DMS 273 (cell line): ENCODE measurements at regions not wholly inside any gene's neighbourhood (a gene's known extent, or its start where the extent isn't known, plus 50 kb on each side); places are given as distances from the start of the nearest gene placed in this dataset.
"Not testable (repeated sequence)": the region's sequence is repeated elsewhere in the genome, so short reads cannot be mapped to it uniquely, and the experiment has no call there.

Experiments used
- DNase-seq: peaks from one replicate; lab custom pipeline; 2025; ENCODE audit not compliant: unreplicated experiment; lab: John Stamatoyannopoulos, UW

GRCh38 chr5:162762119-162762518, 675.3 kb upstream of the CCNG1 start:
- no peak for DNase-seq

- peak; percentile 1 for DNase-seq
Observed at GRCh38 chr5:162769019-162769418, 668.4 kb upstream of the CCNG1 start.

GRCh38 chr5:162785673-162786072, 651.7 kb upstream of the CCNG1 start:
- DNase-seq: no peak

GRCh38 chr5:162786234-162786633, 651.2 kb upstream of the CCNG1 start:
- peak; percentile 8 for DNase-seq

- no peak for DNase-seq
Observed at GRCh38 chr5:162796507-162796906, 640.9 kb upstream of the CCNG1 start.

GRCh38 chr5:162800301-162800700, 637.1 kb upstream of the CCNG1 start:
- no peak for DNase-seq

GRCh38 chr5:162801235-162801634, 636.2 kb upstream of the CCNG1 start:
- DNase-seq: no peak

- DNase-seq: no peak
Observed at GRCh38 chr5:162806195-162806594, 631.2 kb upstream of the CCNG1 start.

GRCh38 chr5:162811071-162811470, 626.3 kb upstream of the CCNG1 start:
- DNase-seq: no peak

- no peak for DNase-seq
Observed at GRCh38 chr5:162816816-162817215, 620.6 kb upstream of the CCNG1 start.

- DNase-seq: no peak
Observed at GRCh38 chr5:162817364-162817763, 620.0 kb upstream of the CCNG1 start.

- not testable (repeated sequence) for DNase-seq
Observed at GRCh38 chr5:162821664-162822063, 615.7 kb upstream of the CCNG1 start.

- no peak for DNase-seq
Observed at GRCh38 chr5:162824360-162824759, 613.0 kb upstream of the CCNG1 start.

GRCh38 chr5:162837155-162837554, 600.2 kb upstream of the CCNG1 start:
- no peak for DNase-seq

- DNase-seq: no peak
Observed at GRCh38 chr5:162842727-162843126, 594.7 kb upstream of the CCNG1 start.

GRCh38 chr5:162852134-162852533, 585.3 kb upstream of the CCNG1 start:
- peak; percentile 0 for DNase-seq

GRCh38 chr5:162858770-162859169, 578.6 kb upstream of the CCNG1 start:
- no peak for DNase-seq

GRCh38 chr5:162870966-162871365, 566.4 kb upstream of the CCNG1 start:
- no peak for DNase-seq

- no peak for DNase-seq
Observed at GRCh38 chr5:162882629-162883028, 554.8 kb upstream of the CCNG1 start.

GRCh38 chr5:162886717-162887116, 550.7 kb upstream of the CCNG1 start:
- no peak for DNase-seq

- DNase-seq: no peak
Observed at GRCh38 chr5:162888268-162888667, 549.1 kb upstream of the CCNG1 start.

- no peak for DNase-seq
Observed at GRCh38 chr5:162911873-162912272, 525.5 kb upstream of the CCNG1 start.

- no peak for DNase-seq
Observed at GRCh38 chr5:162916368-162916767, 521.0 kb upstream of the CCNG1 start.

- no peak for DNase-seq
Observed at GRCh38 chr5:162929104-162929503, 508.3 kb upstream of the CCNG1 start.
